Left cardiac atrium (tissue), 4 donors: ENCODE measurements at regions not wholly inside any gene's neighbourhood (a gene's known extent, or its start where the extent isn't known, plus 50 kb on each side); places are given as distances from the start of the nearest gene placed in this dataset.
"Not testable (repeated sequence)": the region's sequence is repeated elsewhere in the genome, so short reads cannot be mapped to it uniquely, and the experiment has no call there.

Experiments
- ATAC-seq, 2 donors: fragments of 200-7000 bp; cut with Tn5 transposase; one replicate each; pipeline ENCODE4 v1.9.1; 2020; ENCODE audit warnings: mild to moderate bottlenecking in 2 of 2, moderate library complexity in 2 of 2
- DNase-seq: peaks from one replicate; pipeline ENCODE4 v3.0.0-alpha.2; 2020
- intact Hi-C, 2 donors: fragments of 100-400 bp; cut with DNase I; formaldehyde crosslinking; loops; one replicate each; pipeline versions ENCODE4 v1.14.1 to v1.15.1; 2022 to 2023
- donor health status: DM: no; HTN: yes; CAD: no.
- donor health status: DM: no; HTN: yes; CAD: no; lungs with severe emphysema.
- donor health status: DM: yes; HTN: yes; CAD: no.
- donor health status: Dilated cardiomyopathy.

GRCh38 chr3:162892921-162893793 lies 1396.5 kb downstream of the OTOL1 start:
- no peak for ATAC-seq
- intact Hi-C loops: no loop called here
- no peak for DNase-seq

GRCh38 chr3:162897291-162897690 lies 1400.7 kb downstream of the OTOL1 start:
- DNase-seq (no peak), ATAC-seq (no peak)
- intact Hi-C loops: no loop called here

- ATAC-seq: no peak
- intact Hi-C loops: no loop called here
- no peak for DNase-seq
Measured at GRCh38 chr3:162932503-162932902, 1435.9 kb downstream of the OTOL1 start.

GRCh38 chr3:162933656-162934055 lies 1437.0 kb downstream of the OTOL1 start:
- no peak for DNase-seq
- intact Hi-C loops: no loop called here

GRCh38 chr3:162936706-162937105 lies 1440.1 kb downstream of the OTOL1 start:
- no peak for DNase-seq
- no peak for ATAC-seq
- intact Hi-C loops: no loop called here

More at GRCh38 chr3:162933656-162934055, 1437.0 kb downstream of the OTOL1 start:
- ATAC-seq: no peak

GRCh38 chr3:162938083-162938482 lies 1441.5 kb downstream of the OTOL1 start:
- ATAC-seq (no peak), DNase-seq (no peak)
- intact Hi-C loops: no loop called here

- no peak for ATAC-seq
- intact Hi-C loops: no loop called here
Measured at GRCh38 chr3:162945626-162946025, 1449.0 kb downstream of the OTOL1 start.

GRCh38 chr3:162956711-162957110 lies 1460.1 kb downstream of the OTOL1 start:
- intact Hi-C loops: loop anchor here in 1 of 2 donors (1.0 kb wide), 1 partner anchor 13 kb away; no protein-coding TSS in a partner anchor
- ATAC-seq (no peak), DNase-seq (no peak)

More at GRCh38 chr3:162945626-162946025, 1449.0 kb downstream of the OTOL1 start:
- no peak for DNase-seq

GRCh38 chr3:162960269-162960668 lies 1463.7 kb downstream of the OTOL1 start:
- DNase-seq (no peak), ATAC-seq (no peak)
- intact Hi-C loops: no loop called here

GRCh38 chr3:162970292-162970691 lies 1473.7 kb downstream of the OTOL1 start:
- intact Hi-C loops: no loop called here
- DNase-seq (no peak), ATAC-seq (no peak)

GRCh38 chr3:162971715-162972114 lies 1475.1 kb downstream of the OTOL1 start:
- intact Hi-C loops: no loop called here
- no peak for DNase-seq
- no peak for ATAC-seq

- ATAC-seq (no peak), DNase-seq (no peak)
- intact Hi-C loops: no loop called here
Measured at GRCh38 chr3:162973428-162973917, 1476.9 kb downstream of the OTOL1 start.

GRCh38 chr3:162978136-162978535 lies 1481.5 kb downstream of the OTOL1 start:
- intact Hi-C loops: no loop called here
- DNase-seq (no peak), ATAC-seq (no peak)

- intact Hi-C loops: no loop called here
- DNase-seq (no peak), ATAC-seq (no peak)
Measured at GRCh38 chr3:162984746-162985145, 1488.1 kb downstream of the OTOL1 start.

GRCh38 chr3:162987085-162987794 lies 1490.6 kb downstream of the OTOL1 start:
- ATAC-seq, DNase-seq, intact Hi-C loops: not testable (repeated sequence)

GRCh38 chr3:162992741-162993140 lies 1496.1 kb downstream of the OTOL1 start:
- DNase-seq (no peak), ATAC-seq (no peak)
- intact Hi-C loops: no loop called here

- DNase-seq: no peak
- ATAC-seq: no peak
- intact Hi-C loops: no loop called here
Measured at GRCh38 chr3:162994165-162994564, 1497.6 kb downstream of the OTOL1 start.

- no peak for ATAC-seq
- no peak for DNase-seq
- intact Hi-C loops: no loop called here
Measured at GRCh38 chr3:162996368-162996767, 1499.8 kb downstream of the OTOL1 start.

GRCh38 chr3:162998205-162998604 lies 1501.6 kb downstream of the OTOL1 start:
- ATAC-seq (no peak), DNase-seq (no peak)
- intact Hi-C loops: no loop called here

GRCh38 chr3:163011596-163011995 lies 1515.0 kb downstream of the OTOL1 start:
- ATAC-seq (no peak), DNase-seq (no peak)
- intact Hi-C loops: no loop called here
